Neural cell (in vitro differentiated cells): ENCODE measurements at regions not wholly inside any gene's neighbourhood (a gene's known extent, or its start where the extent isn't known, plus 50 kb on each side); places are given as distances from the start of the nearest gene placed in this dataset.

Experiments used
- CTCF ChIP-seq: fragments of 450-650 bp; IDR thresholded peaks from 2 replicates; pipeline ENCODE4 v1.5.1; 2014; ENCODE audit warnings: antibody characterized with exemption, mild to moderate bottlenecking, moderate library complexity; ENCODE audit not compliant: poor library complexity, severe bottlenecking
- EP300 ChIP-seq: fragments of 450-650 bp; conservative IDR thresholded peaks from 2 replicates; pipeline ENCODE4 v1.6.1; 2014; ENCODE audit warnings: antibody characterized with exemption, mild to moderate bottlenecking, moderate library complexity; ENCODE audit not compliant: poor library complexity, severe bottlenecking
- EZH2 ChIP-seq: fragments of 200-600, 300-800 bp; shearing (Covaris generic), sonication (generic); IDR thresholded peaks from 2 replicates; pipeline ENCODE4 v1.6.1; 2014; ENCODE audit warnings: antibody characterized with exemption, low read length, borderline replicate concordance, mild to moderate bottlenecking; ENCODE audit not compliant: insufficient read depth, poor library complexity, severe bottlenecking
- POLR2AphosphoS5 ChIP-seq: IDR thresholded peaks from 2 replicates; pipeline ENCODE4 v1.6.1; 2012
- RAD21 ChIP-seq: fragments of 450-650 bp; conservative IDR thresholded peaks from 2 replicates; pipeline ENCODE4 v1.6.1; 2014; ENCODE audit warnings: antibody characterized with exemption, mild to moderate bottlenecking, moderate library complexity
- SMC3 ChIP-seq: fragments of 450-650 bp; conservative IDR thresholded peaks from 2 replicates; pipeline ENCODE4 v1.6.1; 2014; ENCODE audit warnings: antibody characterized with exemption, mild to moderate bottlenecking, moderate library complexity; ENCODE audit not compliant: poor library complexity

- TF ChIP-seq CTCF (no peak), POLR2AphosphoS5 (no peak), EP300 (no peak), SMC3 (no peak), EZH2 (no peak), RAD21 (no peak)
Measured at GRCh38 chr1:99098589-99098988, 93.9 kb upstream of the PLPPR5 start.
